Jurkat, Clone E6-1 (cell line): ENCODE measurements at regions not wholly inside any gene's neighbourhood (a gene's known extent, or its start where the extent isn't known, plus 50 kb on each side); places are given as distances from the start of the nearest gene placed in this dataset.
"Not testable (repeated sequence)": the region's sequence is repeated elsewhere in the genome, so short reads cannot be mapped to it uniquely, and the experiment has no call there.

Source experiments
- DNase-seq: peaks from one replicate; pipeline ENCODE4 v3.0.0-alpha.2; 2011; ENCODE audit warnings: low read depth, low spot score
- H3K4me3 ChIP-seq: 2 replicates; pipeline ENCODE4 v1.5.1; 2011; ENCODE audit warnings: mild to moderate bottlenecking, low read length, control low read depth, moderate library complexity

GRCh38 chr4:77432717-77433417 lies 172.8 kb upstream of the CXCL13 start:
- H3K4me3 ChIP-seq = no peak overlapping the region
- peak; percentile 22 for DNase-seq

DNA sequence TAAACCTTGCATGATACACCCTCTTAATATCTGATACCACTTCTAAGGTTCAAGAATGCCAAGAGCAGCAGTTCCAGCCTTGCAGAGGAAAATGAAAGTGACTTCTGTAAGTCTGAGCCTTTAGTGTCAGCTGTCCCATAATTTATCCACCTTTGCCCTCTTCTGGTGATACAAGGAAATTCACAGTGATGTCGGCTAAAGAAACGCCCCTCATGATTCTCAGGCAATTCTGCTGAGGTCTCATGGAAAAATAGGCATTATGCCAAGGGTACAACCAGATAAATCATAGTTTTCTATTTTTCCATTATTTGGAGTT lies 172.2 kb upstream of the CXCL13 start:
- peak; percentile 73 for DNase-seq
- H3K4me3 ChIP-seq = no peak overlapping the region

GRCh38 chr4:77434299-77435092 lies 171.1 kb upstream of the CXCL13 start:
- H3K4me3 ChIP-seq = no peak overlapping the region
- DNase-seq = no peak

GRCh38 chr4:77437079-77437478 lies 168.5 kb upstream of the CXCL13 start:
- H3K4me3 ChIP-seq = no peak overlapping the region
- no peak for DNase-seq

GRCh38 chr4:77438549-77438948 lies 167.1 kb upstream of the CXCL13 start:
- no peak overlapping the region for H3K4me3 ChIP-seq
- no peak for DNase-seq

GRCh38 chr4:77443941-77444340 lies 161.7 kb upstream of the CXCL13 start:
- H3K4me3 ChIP-seq = no peak overlapping the region
- no peak for DNase-seq

GRCh38 chr4:77445823-77446222 lies 159.8 kb upstream of the CXCL13 start:
- H3K4me3 ChIP-seq = no peak overlapping the region
- no peak for DNase-seq

GRCh38 chr4:77446601-77447000 lies 159.0 kb upstream of the CXCL13 start:
- DNase-seq = no peak
- no peak overlapping the region for H3K4me3 ChIP-seq

DNA sequence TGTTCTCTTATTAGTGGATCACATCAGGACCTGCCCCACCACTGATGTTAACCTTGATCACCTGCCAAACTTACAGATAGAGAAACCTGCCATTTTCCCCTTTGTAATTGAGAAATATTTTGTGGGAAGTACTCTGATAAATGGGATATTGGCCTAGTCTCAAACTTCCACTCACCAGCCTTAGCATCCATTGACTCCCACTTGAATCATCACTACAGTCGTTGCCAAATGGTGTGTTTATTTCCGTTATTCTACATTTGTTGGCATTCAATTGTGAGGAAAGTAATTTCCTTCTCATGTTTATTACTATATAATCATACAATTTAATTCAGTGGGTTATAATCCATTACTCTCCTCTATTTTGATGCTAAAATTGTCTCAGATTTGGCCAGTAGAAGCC lies 156.4 kb upstream of the CXCL13 start:
- H3K4me3 ChIP-seq = no peak overlapping the region
- no peak for DNase-seq

DNA sequence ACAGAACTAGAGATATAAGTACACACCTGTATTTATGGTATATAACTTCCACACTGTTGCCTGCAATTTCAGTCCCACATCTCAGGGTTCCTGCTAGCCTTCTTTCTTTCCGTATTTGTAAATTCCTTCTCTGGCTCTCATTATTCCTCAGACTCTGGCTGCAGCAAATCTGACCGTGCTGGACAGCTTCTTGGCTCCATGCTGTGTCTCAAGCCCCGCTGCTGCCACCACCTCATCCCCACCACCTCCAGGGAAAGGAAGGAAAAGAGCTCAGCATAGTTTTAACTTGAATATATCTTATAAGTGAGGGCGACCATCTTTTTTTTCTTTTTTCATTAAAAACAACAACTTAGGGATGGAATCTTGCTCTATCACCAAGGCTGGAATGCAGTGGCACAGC lies 155.6 kb upstream of the CXCL13 start:
- no peak for DNase-seq
- H3K4me3 ChIP-seq = no peak overlapping the region

GRCh38 chr4:77451530-77451929 lies 154.1 kb upstream of the CXCL13 start:
- DNase-seq = no peak
- no peak overlapping the region for H3K4me3 ChIP-seq

DNA sequence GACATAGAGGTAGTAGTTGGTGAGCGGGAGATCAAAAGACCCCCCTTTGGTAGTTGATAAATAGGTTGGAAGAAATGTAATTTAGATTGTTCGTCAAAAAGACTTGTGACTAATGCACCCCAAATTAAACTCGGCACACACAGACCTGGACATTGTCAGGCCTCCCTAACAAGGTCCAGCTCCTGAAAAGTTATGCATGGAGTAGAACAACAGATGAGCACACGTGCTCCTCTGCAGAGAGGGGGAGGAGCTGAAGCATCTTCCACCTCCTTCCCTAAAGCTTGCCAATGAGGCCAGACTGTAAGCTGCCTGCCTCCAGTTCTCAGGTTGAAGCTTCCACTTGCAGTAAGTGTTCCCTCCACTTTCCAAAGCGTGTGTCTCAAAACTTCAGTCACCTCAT lies 153.5 kb upstream of the CXCL13 start:
- H3K4me3 ChIP-seq, DNase-seq: not testable (repeated sequence)

- no peak overlapping the region for H3K4me3 ChIP-seq
- DNase-seq = no peak
Measured at GRCh38 chr4:77453911-77454310, 151.7 kb upstream of the CXCL13 start.

- DNase-seq = no peak
- no peak overlapping the region for H3K4me3 ChIP-seq
Measured at GRCh38 chr4:77454858-77455257, 150.8 kb upstream of the CXCL13 start.

GRCh38 chr4:77464100-77464499 lies 141.5 kb upstream of the CXCL13 start:
- not testable (repeated sequence) for DNase-seq, H3K4me3 ChIP-seq

- DNase-seq = no peak
- no peak overlapping the region for H3K4me3 ChIP-seq
Measured at GRCh38 chr4:77465271-77465670, 140.3 kb upstream of the CXCL13 start.

DNA sequence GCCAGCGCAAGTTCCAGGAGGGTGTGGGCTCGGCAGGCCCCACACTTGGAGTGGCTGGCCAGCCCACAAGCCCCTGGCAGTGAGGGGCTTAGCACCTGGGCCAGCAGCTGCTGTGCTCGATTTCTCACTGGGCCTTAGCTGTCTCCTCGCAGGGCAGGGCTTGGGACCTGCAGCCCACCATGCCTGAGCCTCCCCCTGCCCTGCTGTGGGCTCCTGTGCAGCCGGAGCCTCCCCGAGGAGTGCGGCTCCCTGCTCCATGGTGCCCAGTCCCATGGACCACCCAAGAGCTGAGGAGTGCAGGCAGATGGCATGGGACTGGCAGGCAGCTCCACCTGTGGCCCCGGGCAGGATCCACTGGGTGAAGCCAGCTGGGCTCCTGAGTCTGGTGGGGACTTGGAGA lies 139.2 kb upstream of the CXCL13 start:
- H3K4me3 ChIP-seq = no peak overlapping the region
- no peak for DNase-seq

DNA sequence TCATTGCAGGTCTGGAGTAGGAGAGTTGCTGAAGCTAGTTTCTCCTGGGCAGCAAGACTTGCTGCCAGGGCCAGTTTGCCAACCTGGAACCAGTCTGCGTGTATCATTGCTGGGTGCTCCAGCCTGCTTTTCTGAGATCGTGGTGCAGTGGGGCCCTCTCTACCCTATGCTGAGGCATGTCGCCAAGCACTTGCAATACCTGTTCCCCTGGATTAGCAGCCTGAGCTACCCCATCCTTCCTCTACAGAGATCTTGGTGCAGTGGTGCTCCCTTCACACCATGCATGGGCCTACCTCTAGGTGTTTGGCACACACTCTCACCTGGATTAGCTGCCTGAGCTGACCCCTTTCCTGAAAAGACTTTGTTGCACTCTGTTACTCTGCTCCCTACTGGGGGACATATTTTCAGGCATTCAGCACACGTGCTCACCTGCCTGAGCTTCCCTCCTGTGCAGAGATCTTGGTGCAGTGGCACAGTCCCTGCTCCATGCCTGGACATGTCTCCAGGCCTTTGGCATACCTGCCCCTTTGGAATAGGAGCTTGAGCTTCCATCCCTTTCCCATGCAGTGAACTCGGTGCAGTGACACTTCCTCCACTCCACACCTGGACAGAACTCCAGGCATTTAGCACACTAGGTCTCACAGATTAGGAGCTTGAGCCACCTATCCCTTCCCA lies 133.7 kb upstream of the CXCL13 start:
- DNase-seq = no peak
- H3K4me3 ChIP-seq = no peak overlapping the region

- peak; percentile 45 for DNase-seq
Measured at GRCh38 chr4:77473509-77473908, 132.1 kb upstream of the CXCL13 start.

GRCh38 chr4:77481856-77482255 lies 123.8 kb upstream of the CXCL13 start:
- no peak overlapping the region for H3K4me3 ChIP-seq
- no peak for DNase-seq

More at GRCh38 chr4:77473509-77473908, 132.1 kb upstream of the CXCL13 start:
- no peak overlapping the region for H3K4me3 ChIP-seq
